HepG2 (cell line): ENCODE measurements at regions not wholly inside any gene's neighbourhood (a gene's known extent, or its start where the extent isn't known, plus 50 kb on each side); places are given as distances from the start of the nearest gene placed in this dataset.
A peak's percentile ranks its signal among the peaks of the same experiment; 100 is the strongest.

Experiments used
- AKAP8 ChIP-seq: sonication (generic); formaldehyde crosslinking; IDR thresholded peaks from 2 replicates; pipeline ENCODE4 v1.5.1; 2020; ENCODE audit warnings: mild to moderate bottlenecking, missing genetic modification reagents
- ATF7-NPFF ChIP-seq: sonication (generic); formaldehyde crosslinking; IDR thresholded peaks from 2 replicates; pipeline ENCODE4 v1.8.1; 2023; ENCODE audit warnings: mild to moderate bottlenecking, low read depth, missing genetic modification reagents, moderate library complexity
- CEBPZ ChIP-seq: IDR thresholded peaks from 2 replicates; pipeline ENCODE4 v1.6.1; 2012; ENCODE audit warnings: low read length, improper control_type of control experiment
- DNMT1 ChIP-seq: sonication (generic); formaldehyde crosslinking; IDR thresholded peaks from 2 replicates; pipeline ENCODE4 v1.5.1; 2020; ENCODE audit warnings: mild to moderate bottlenecking, missing genetic modification reagents
- GTF2F1 ChIP-seq: fragments of 150-350 bp; IDR thresholded peaks from 2 replicates; pipeline ENCODE4 v1.6.1; 2014; ENCODE audit warnings: low read length
- HMGXB3 ChIP-seq: sonication (generic); formaldehyde crosslinking; IDR thresholded peaks from 2 replicates; pipeline ENCODE4 v1.4.0; 2020; ENCODE audit warnings: missing genetic modification reagents, borderline replicate concordance
- MTA1 ChIP-seq: sonication (generic); formaldehyde crosslinking; IDR thresholded peaks from 2 replicates; pipeline ENCODE4 v1.4.0; 2020; ENCODE audit warnings: missing genetic modification reagents, mild to moderate bottlenecking, borderline replicate concordance
- NBN ChIP-seq: fragments of 450-650 bp; conservative IDR thresholded peaks from 2 replicates; pipeline ENCODE4 v1.6.1; 2017
- RAD51 ChIP-seq: fragments of 450-650 bp; IDR thresholded peaks from 2 replicates; pipeline ENCODE4 v1.6.1; 2016; ENCODE audit warnings: borderline replicate concordance
- SMARCE1 ChIP-seq: fragments of 450-650 bp; IDR thresholded peaks from 2 replicates; pipeline ENCODE4 v1.6.1; 2017; ENCODE audit warnings: borderline replicate concordance
- SMC3 ChIP-seq: IDR thresholded peaks from 2 replicates; pipeline ENCODE4 v1.6.1; 2011; ENCODE audit warnings: low read length, improper control_type of control experiment
- SP140L ChIP-seq: sonication (generic); formaldehyde crosslinking; IDR thresholded peaks from 2 replicates; pipeline ENCODE4 v1.4.0; 2020; ENCODE audit warnings: missing genetic modification reagents, borderline replicate concordance
- STAT5B ChIP-seq: sonication (generic); formaldehyde crosslinking; IDR thresholded peaks from 2 replicates; pipeline ENCODE4 v1.4.0; 2020; ENCODE audit warnings: missing genetic modification reagents
- TBX3 ChIP-seq: fragments of 450-650 bp; IDR thresholded peaks from 2 replicates; pipeline ENCODE4 v1.6.1; 2017; ENCODE audit warnings: antibody characterized with exemption, mild to moderate bottlenecking, inconsistent platforms, borderline replicate concordance
- XRCC5 ChIP-seq: fragments of 200-400 bp; formaldehyde crosslinking; optimal IDR thresholded peaks from 2 replicates; pipeline ENCODE3; 2017; ENCODE audit warnings: mild to moderate bottlenecking, low read length
- ZBTB34 ChIP-seq: sonication (generic); formaldehyde crosslinking; IDR thresholded peaks from 2 replicates; pipeline ENCODE4 v1.8.0; 2022; ENCODE audit warnings: mild to moderate bottlenecking, missing genetic modification reagents
- ZMYM3 ChIP-seq: sonication (generic); formaldehyde crosslinking; IDR thresholded peaks from 2 replicates; pipeline ENCODE4 v1.5.1; 2020; ENCODE audit warnings: mild to moderate bottlenecking, missing genetic modification reagents
- ZNF34 ChIP-seq: sonication (generic); formaldehyde crosslinking; IDR thresholded peaks from 2 replicates; pipeline ENCODE4 v1.4.0; 2020; ENCODE audit warnings: mild to moderate bottlenecking, missing genetic modification reagents, borderline replicate concordance
- ZNF446 ChIP-seq: sonication (generic); formaldehyde crosslinking; IDR thresholded peaks from 2 replicates; pipeline ENCODE4 v1.5.0; 2020; ENCODE audit warnings: mild to moderate bottlenecking, missing genetic modification reagents
- ZNF670 ChIP-seq: sonication (generic); formaldehyde crosslinking; IDR thresholded peaks from 2 replicates; pipeline ENCODE4 v1.8.0; 2022; ENCODE audit warnings: mild to moderate bottlenecking, missing genetic modification reagents, borderline replicate concordance
- TF ChIP-seq, protein P1 (sequence below): IDR thresholded peaks from 2 replicates; pipeline ENCODE4 v1.6.1; 2016; ENCODE audit warnings: low read depth, borderline replicate concordance
- TF ChIP-seq, protein P2 (sequence below): sonication (generic); formaldehyde crosslinking; conservative IDR thresholded peaks from 2 replicates; pipeline ENCODE4 v1.4.0; 2020; ENCODE audit warnings: missing genetic modification reagents

- no peak for TF ChIP-seq SMARCE1
- TF ChIP-seq ZNF670 (CRISPR knock-in tag) = no peak
- TF ChIP-seq AKAP8 (CRISPR knock-in tag) = no peak
- no peak for TF ChIP-seq GTF2F1
- TF ChIP-seq, protein P1, sequence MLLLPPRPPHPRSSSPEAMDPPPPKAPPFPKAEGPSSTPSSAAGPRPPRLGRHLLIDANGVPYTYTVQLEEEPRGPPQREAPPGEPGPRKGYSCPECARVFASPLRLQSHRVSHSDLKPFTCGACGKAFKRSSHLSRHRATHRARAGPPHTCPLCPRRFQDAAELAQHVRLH (CRISPR knock-in tag) = no peak
- no peak for TF ChIP-seq RAD51
- no peak for TF ChIP-seq TBX3
- TF ChIP-seq SP140L (CRISPR knock-in tag) = no peak
- TF ChIP-seq NBN = no peak
- no peak for TF ChIP-seq STAT5B (CRISPR knock-in tag)
- no peak for TF ChIP-seq CEBPZ
- TF ChIP-seq SMC3 = no peak
- no peak for TF ChIP-seq ATF7-NPFF (CRISPR knock-in tag)
- TF ChIP-seq ZNF446 (CRISPR knock-in tag) = no peak
- no peak for TF ChIP-seq ZMYM3
- TF ChIP-seq XRCC5 = peak; percentile 37
- TF ChIP-seq, protein P2, sequence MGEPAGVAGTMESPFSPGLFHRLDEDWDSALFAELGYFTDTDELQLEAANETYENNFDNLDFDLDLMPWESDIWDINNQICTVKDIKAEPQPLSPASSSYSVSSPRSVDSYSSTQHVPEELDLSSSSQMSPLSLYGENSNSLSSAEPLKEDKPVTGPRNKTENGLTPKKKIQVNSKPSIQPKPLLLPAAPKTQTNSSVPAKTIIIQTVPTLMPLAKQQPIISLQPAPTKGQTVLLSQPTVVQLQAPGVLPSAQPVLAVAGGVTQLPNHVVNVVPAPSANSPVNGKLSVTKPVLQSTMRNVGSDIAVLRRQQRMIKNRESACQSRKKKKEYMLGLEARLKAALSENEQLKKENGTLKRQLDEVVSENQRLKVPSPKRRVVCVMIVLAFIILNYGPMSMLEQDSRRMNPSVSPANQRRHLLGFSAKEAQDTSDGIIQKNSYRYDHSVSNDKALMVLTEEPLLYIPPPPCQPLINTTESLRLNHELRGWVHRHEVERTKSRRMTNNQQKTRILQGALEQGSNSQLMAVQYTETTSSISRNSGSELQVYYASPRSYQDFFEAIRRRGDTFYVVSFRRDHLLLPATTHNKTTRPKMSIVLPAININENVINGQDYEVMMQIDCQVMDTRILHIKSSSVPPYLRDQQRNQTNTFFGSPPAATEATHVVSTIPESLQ (CRISPR knock-in tag) = no peak
- no peak for TF ChIP-seq DNMT1 (CRISPR knock-in tag)
- TF ChIP-seq ZBTB34 (CRISPR knock-in tag) = no peak
- TF ChIP-seq HMGXB3 (CRISPR knock-in tag) = no peak
- no peak for TF ChIP-seq MTA1 (CRISPR knock-in tag)
- no peak for TF ChIP-seq ZNF34
Observed at GRCh38 chr3:40871394-40871793, 327.9 kb upstream of the CTNNB1 start (continued).
